ENCODE measurements at regions not wholly inside any gene's neighbourhood (a gene's known extent, or its start where the extent isn't known, plus 50 kb on each side); places are given as distances from the start of the nearest gene placed in this dataset.

GRCh38 chr13:84570831-84571230 lies 688.6 kb upstream of the SLITRK1 start:
- TF ChIP-seq POLR2A (IDR thresholded peaks at IDR 0.05) (no peak), CTCF (IDR thresholded peaks at IDR 0.05) (no peak), EP300 (IDR thresholded peaks at IDR 0.05) (no peak)

All from tibial nerve (tissue), 4 donors.